NCI-H345 treated with DMSO at 0.1 percent for 48 hours (cell line): ENCODE measurements at regions not wholly inside any gene's neighbourhood (a gene's known extent, or its start where the extent isn't known, plus 50 kb on each side); places are given as distances from the start of the nearest gene placed in this dataset.

Experiments used
- DNase-seq: peaks from one replicate; lab custom pipeline; 2025; ENCODE audit not compliant: unreplicated experiment; lab: John Stamatoyannopoulos, UW

- no peak for DNase-seq
These were observed 90.7 kb upstream of the PTPRR start for GRCh38 chr12:71011261-71011660.

GRCh38 chr12:71010143-71010479 lies 89.6 kb upstream of the PTPRR start:
- no peak for DNase-seq

DNA sequence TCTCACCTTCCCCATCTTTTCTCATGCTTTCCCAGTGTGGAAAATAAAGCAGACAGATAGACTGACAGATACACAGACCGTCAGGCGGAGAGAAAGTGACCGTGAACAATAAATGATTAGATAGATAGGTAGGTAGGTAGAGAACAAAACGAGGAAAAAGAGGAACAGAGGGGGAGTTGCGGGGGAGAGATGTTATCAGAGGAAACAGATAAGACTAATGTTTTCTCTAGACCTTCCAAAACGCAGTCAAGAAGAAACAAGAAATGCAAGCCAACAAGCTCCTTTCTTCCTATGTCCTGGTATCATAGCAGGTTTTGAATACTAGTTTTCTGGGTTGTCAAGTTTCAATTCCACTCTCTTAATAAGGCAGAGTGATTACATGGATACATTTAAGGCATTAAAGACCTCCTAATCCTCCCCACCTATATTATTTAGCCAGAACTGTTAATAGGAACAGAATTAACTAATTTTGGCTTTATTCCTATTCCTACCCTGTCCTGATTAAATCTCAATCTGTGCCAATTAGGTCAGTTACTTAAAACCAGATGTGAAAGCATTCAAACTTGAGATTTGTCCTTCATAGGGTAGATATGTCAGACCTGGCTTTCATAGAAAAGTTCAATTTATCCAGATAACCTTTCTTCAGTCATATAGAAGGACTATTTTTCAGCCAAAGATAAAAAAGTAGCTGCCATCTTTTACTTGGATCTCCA lies 89.0 kb upstream of the PTPRR start:
- no peak for DNase-seq

DNA sequence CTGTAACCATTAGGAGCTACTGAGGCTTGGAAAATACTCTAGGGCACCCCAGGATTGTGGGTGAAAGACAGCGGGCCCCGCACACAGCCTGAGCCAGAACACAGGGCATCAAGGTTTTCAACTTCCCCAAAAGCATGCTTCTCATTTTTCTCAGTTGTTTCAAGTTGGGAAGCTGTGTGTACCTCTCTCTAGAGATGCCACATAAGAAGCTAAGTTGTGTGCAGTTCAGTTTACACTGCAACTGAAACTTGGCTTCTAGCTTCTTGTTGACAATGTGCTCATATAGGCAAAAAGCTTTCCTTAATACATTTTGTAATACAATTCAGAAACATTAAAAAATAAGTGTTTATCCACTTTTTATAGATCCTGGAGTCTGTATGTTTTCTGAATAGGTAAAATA lies 88.1 kb upstream of the PTPRR start:
- no peak for DNase-seq

DNA sequence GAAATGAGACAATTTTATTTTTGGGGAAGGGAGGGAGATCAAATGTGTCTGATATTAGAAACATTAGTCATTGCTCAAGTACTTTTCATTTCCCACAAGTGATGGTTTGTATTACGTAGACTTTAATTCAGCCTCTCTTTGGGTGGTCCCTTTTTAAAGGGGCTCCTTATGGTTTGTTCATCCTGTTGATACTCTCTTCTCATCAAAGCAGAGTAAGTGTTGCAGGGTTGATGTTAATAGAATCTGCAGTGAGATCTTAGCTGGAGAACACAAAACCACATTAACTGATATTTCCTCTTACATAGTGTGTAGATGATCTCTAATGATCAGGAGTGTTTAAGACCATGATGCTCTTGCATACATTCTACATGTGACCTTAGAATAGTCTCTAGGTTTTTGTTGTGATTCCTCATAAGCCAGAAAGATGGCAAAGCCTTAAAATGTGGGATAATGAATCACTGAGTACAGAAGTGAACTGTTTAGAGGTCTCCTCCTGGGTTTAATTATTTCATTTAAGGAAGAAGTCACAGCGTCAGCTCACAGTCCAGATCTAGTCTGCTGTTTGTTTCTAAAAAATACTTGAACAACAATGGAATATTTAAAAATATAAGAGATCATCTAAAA lies 87.4 kb upstream of the PTPRR start:
- DNase-seq: no peak

GRCh38 chr12:71007020-71007419 lies 86.5 kb upstream of the PTPRR start:
- DNase-seq: no peak

GRCh38 chr12:71005166-71005565 lies 84.6 kb upstream of the PTPRR start:
- no peak for DNase-seq

DNA sequence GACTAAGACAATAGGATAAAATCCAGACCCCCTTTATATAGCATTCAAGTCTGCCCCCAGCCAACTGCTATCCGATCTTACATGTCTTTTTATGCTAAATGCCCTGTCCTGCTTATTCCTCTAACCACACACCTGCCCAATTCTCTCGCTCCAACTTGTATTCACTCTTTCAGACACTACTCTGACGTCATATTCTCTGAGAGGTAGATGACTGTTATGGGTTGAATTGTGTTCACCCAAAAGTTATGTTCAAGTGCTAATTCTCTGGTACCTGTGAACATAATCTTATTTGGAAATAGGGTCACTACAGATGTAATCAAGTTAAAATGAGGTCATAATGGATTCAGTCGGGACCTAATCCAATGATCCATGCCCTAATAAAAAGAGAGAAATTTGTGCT lies 84.0 kb upstream of the PTPRR start:
- no peak for DNase-seq

- DNase-seq: no peak
These were observed 80.2 kb upstream of the PTPRR start for GRCh38 chr12:71000748-71001147.

GRCh38 chr12:71000255-71000654 lies 79.7 kb upstream of the PTPRR start:
- no peak for DNase-seq

DNA sequence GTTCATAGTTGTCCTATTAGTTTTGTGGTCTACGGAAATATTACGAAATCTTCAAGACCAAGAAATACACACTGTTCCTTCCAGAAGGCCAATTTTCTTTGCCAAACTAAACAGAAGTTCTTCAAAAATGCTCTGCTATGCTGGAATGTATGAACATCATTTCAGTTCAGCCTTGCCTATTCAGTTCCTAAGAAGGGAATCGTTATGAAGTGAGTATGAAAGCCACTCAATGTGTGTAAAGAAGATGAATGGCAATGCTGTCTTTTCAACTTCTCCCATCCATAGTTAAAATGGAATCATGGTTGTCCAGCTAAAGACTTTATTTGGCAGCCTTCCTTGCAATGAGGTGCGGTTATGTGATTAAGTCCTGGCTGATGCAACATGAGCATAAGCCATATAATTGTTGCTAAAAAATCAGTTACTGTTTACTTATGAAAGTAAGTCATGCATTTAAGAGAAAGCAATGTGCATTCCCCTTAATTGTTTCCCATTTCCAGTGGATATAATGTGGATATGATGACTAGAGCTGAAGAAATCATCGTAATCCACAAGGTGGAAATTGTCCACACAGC lies 73.8 kb upstream of the PTPRR start:
- no peak for DNase-seq

DNA sequence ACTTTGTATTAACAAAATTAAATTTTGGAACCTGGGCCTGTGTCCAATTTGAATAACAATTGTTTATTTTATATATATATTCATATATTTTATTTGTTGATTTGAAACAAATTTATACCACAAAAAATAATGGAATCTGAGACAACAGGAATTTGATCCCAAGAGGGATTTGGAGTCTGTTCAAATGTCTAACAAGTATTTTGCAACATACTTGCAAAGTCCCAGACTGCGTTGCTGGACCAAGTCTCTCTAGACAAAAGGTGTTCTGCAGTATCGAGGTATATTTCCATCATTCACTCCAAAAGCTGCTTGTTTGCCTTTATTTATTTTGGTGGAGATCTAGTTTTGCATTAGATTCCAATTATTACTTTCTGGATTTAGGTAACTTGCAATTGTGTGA lies 68.7 kb upstream of the PTPRR start:
- DNase-seq: no peak

GRCh38 chr12:70985850-70986249 lies 65.3 kb upstream of the PTPRR start:
- no peak for DNase-seq

DNA sequence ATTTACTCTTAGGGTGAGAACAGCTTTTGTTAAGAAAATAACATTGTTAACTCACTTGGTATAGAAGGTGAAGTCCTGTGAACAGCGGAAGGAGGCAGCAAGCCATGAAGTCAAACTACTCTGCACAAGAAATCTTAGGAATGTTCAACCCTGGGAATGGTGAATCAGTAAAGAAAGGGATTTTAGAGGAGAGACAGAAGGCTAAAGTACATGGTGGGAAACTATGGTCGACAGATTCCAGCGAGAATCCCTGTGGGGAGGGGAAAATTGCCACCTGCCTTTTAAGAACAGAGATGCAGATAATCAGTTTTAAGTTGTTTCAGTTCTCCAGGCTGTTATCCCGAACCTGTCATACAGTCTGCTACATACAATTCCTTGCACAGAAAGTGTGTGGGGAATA lies 63.2 kb upstream of the PTPRR start:
- no peak for DNase-seq

DNA sequence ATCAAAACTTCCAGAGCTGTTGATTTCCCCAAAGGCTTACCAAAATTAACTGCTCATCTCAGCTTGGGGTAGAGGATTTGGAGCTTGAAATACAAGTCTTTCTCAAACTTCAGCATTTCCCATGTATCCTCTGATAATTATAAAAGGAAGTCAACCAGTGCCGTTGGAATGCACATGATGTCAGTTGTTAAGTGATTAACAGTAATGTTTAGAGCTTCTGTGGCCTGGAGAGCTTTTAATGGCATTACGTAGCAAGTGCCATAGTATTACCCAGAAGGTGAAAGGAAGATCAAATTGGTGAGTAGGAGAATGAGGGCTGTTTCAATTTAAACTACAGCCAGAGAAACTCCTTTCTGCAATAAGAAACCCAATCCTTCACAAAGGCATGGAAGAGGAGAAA lies 62.5 kb upstream of the PTPRR start:
- no peak for DNase-seq

GRCh38 chr12:70982286-70982685 lies 61.7 kb upstream of the PTPRR start:
- no peak for DNase-seq

DNA sequence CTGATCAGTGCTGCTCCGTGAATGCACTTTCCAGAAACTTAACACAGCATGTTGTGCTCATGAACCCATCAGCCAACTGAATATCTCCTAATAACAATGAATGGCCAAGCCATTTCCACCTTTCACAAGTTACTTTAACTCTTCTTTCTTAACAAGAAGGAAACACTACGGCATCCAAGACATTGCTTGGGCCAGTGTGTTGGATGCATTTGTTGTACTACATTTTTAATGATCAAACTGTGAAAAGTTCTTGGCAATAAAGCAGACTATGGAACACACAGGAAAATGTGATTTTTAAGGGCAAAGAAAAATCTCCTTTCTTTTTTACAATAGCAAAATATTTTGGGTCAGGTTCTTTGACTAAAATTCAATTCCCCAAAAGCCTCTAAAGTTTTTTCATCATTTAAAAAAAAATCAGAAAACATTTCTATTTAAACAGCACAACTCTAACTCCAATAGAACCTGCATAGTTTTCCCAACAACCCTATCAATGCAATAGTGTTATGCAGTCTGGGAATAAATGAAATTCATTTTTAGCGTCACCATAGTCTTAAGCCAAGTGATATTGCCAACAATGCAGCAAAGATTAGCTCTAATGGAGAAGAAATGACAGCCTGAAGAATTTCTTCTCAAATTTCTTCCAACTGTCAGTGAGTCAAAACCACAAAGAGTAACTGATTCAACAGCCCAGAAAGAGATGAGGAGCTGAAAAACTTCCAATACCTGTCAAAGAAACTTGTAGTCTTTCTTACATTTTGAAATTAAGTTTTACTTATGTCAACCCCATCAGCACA lies 50.7 kb upstream of the PTPRR start:
- DNase-seq: no peak
